ENCODE measurements at regions not wholly inside any gene's neighbourhood (a gene's known extent, or its start where the extent isn't known, plus 50 kb on each side); places are given as distances from the start of the nearest gene placed in this dataset.
"Not testable (repeated sequence)": the region's sequence is repeated elsewhere in the genome, so short reads cannot be mapped to it uniquely, and the experiment has no call there.

DNA sequence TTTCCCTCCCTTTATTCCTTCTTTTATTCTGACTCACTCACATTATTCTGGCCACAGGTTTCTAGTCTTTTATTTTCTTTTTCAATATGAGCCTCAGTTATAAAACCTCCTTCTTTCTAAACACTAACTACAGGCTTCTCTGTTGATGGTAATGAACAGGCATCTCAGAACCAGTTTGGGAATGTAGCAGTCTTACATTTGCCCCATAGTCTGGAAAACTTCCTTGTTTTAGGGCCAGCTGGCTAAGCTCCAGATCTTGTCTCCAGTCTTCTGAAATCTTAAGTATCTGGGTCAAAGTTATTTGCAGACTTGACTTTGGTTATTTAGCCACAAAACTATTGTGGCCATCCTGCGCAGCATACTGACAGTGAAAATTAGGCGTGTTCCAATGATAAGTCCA lies 97.0 kb upstream of the MAN1A1 start:
- peak; percentile 74 for DNase-seq (ENCODE audit: low read depth)

DNA sequence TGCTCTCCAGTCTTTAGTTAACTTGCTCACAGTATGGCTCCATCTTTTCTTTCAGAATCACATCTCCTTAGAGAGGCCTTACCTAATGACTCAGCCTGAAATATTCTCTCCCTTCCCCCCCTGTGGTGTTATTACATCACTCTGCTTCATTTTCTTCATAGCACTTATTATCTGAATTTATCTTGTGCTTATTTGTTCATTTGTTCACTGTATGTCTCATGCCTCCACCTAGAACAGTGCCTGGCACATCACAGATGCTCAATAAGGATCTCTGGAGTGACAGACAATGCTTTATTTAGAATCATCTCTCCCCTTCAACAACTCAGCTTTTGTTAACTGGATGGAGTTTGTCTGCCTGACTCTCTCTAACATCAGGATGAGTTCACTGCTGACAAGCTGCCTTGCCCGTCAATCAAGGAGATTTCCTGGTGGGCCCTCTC lies 96.6 kb upstream of the MAN1A1 start:
- peak; percentile 68 for DNase-seq (ENCODE audit: low read depth)

DNA sequence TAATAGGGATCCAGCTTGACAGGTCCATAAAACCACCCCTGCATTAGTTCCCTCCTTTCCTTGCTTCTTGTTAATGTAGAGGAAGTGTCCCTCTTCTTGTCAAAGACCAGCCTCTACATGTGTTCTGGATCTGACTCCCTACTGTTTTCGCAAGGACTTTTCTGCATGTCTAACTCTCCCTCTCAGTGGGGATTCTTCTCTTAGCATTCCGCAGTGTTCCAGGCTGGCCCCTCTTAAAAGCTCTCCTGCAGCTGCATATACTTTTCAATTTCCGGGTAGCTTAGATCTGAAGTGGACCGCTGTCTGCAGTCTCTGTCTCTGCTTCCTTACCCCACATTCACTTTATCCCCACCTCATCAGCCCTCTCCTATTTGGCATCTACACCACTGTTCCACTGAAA lies 96.1 kb upstream of the MAN1A1 start:
- no peak for DNase-seq (ENCODE audit: low read depth)

DNA sequence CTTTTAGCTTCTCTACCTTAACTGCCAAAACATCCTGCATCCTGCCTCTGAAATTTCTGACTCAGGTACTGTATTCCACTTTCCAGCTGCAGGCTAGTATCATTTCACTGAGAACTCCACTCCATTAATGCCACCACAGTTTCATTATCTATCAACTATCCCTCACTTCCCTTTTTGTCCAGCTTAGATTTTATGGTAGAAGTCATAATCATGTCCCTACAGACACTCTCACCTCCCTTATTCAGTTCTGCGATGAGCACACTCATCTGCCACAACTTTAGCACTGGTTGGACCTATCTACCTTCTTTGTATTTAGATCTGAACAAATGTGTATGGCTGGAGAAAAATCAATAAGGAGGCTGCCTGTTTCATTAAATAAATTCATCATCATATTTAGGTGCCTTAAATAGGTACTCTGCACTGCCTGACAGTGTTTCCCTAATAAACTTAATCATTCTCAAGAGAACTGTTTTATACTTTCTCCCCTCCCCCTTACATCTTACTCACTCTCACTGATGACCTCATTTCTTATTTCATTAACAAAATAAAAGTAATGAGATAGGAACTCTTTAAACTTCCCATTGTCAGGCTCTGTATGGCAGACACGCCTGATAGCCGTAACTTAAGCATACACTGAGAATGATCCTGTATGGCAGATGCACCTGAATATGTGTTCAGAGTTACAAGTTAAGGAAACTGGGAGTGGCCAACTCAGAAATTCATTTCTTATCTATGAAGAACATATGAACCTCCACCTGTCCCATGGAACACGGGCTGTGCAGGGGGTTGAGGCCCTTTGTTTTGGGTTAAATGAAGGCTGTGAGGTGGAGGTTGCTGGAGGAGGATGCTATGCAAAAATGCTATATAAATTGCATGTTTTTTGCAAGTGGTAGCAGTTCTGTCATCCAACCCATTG lies 95.3 kb upstream of the MAN1A1 start:
- DNase-seq (ENCODE audit: low read depth): no peak

DNA sequence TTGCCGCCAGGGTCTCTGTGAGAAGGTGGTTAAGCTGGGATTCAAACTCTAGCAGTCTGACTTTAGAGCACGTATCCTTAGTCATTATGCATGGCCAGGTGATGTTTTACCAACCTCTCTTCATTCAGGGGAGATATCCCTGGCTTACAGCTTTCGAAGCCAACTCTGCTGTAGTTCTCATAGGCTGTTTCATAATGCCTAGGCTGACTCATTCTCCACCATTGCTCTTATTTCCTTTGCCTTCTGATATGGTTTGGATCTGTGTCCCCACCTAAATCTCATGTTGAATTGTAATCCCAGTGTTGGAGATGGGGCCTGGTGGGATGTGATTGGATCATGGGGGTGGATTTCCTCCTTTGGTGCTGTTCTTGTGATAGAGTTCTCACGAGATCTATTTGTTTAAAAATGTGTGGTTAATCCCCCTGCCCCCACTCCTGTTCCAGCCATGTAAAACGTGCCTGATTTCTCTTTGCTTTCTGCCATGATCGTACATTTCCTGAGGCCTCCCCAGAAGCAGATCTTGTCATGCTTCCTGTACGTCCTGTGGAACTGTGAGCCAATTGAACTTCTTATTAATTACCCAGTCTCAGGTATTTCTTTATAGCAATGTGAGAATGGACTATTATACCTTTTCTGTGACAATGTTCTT lies 94.6 kb upstream of the MAN1A1 start:
- no peak for DNase-seq (ENCODE audit: low read depth)

DNA sequence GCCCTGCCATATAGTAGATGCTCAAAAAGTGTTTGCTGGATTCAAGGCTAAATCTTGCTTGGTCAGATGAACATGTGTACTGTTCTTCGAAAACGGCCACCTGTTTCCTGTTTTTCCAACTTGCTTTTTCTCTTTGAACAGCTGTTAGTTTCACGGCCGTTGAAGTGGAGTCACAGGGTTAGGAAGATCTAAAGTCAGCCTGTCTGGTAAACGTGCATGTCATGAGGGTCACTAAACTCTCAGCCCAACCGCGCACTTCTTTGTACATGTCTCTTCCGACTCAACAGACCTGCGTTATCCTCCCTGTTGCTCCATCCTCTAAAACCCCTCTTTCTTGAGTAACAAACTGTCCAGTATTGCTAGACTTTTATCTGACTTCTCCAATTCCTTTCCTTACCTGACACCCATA lies 93.2 kb upstream of the MAN1A1 start:
- DNase-seq (ENCODE audit: low read depth): no peak

DNA sequence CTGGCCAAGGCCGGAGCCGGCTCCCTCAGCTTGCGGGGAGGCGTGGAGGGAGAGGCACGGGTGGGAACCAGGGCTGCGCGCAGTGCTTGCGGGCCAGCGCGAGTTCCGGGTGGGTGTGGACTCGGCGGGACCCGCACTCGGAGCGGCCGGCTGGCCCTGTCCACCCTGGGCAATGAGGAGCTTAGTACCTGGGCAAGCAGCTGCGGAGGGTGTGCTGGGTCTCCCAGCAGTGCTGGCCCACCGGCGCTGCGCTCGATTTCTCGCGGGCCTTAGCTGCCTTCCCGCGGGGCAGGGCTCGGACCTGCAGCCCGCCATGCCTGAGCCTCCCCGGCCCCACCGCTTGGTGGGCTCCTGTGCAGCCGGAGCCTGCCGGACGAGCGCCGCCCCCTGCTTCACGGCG lies 91.4 kb upstream of the MAN1A1 start:
- DNase-seq (ENCODE audit: low read depth): no peak

DNA sequence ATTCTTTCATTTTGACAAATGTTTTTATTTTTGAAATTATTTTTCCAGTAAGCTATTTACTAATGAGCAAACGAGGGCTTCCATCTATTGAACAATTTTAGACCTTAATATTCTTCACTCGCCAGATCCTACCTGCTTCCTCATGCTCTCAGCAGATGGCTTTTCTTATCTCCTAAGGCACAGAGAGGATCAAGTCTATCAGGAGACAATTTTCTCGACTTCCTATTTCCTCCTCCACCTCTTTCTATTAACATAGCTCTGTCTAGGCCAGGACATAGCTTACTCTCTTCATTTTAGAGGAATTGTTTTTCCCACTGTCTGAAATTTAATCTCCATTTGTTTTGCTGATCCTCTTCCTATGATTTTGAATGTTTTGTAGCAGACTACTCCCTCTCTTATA lies 87.0 kb upstream of the MAN1A1 start:
- DNase-seq (ENCODE audit: low read depth): no peak

DNA sequence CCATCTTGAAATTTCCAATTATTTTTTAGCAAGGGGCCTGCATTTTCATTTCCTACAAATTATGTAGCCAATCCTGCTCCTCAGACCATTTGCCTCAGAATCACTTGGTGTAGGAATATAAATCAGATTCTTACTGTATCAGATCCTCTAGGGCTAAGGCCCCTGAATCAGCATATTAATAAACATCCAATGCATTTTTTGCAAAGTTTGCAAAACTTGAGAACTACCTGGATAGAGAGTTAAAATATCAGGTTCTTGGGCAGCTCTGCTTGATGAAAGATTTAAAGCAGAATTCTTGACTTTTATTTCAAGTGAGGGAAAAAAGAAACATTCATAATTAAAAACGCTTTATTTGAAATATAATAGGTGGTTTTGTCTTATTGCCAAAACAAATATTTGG lies 82.2 kb upstream of the MAN1A1 start:
- DNase-seq (ENCODE audit: low read depth): no peak

DNA sequence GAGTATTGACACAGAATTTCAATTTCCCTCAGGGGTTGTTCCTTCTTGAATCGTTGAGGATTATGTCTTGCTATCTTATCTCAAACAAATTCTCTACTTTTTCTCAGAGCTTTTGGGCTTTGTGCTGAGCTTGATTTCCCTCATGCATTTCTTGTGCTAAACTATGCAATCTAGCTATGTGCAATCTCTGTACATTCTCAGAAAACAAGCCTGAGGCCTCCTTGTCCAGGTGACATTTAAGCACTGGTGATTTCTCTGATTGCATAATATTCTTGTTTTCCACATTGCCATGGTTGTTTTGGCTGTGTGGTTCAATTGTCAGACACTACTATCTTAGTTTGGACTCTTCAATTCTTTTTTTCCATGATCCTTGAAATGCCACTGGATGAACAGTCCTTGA lies 81.2 kb upstream of the MAN1A1 start:
- DNase-seq (ENCODE audit: low read depth): no peak

DNA sequence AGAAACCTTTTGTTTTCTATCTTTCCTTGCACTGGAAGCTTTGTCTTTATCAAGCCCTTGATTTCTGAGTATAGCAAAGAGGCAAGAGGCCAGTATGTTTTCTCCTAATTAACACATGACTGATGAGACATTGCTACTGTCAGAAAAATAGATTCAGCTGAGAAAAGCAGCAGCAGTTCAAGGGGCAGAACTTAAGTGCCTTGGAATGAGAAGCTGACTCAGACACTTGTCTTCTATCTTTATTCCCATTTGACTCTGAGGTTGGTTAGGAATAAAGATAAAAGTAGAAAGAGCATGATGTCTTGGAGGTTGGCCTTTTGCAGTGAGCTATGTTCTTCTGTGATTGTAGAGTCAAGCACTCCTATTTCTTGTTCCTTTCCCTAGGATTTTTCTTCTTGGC lies 79.1 kb upstream of the MAN1A1 start:
- no peak for DNase-seq (ENCODE audit: low read depth)

DNA sequence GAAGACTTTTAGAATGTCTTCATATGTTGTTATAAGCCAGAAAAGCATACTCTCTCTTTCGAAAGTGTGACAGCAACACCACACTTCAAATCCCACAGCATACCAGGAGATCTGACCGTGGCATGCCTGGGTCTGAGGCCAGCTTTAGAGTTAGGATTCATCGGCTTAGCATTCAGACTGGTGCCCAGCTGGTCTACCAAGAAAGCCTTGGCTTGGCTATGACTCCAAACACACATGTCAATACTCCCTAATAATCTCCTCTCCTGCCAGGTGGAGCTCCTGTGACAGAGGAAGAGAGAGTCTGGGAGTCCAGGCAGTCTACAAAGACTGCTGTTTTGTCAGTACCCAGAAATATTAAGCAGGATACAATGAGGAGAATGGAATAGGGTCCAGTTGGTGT lies 77.1 kb upstream of the MAN1A1 start:
- no peak for DNase-seq (ENCODE audit: low read depth)

DNA sequence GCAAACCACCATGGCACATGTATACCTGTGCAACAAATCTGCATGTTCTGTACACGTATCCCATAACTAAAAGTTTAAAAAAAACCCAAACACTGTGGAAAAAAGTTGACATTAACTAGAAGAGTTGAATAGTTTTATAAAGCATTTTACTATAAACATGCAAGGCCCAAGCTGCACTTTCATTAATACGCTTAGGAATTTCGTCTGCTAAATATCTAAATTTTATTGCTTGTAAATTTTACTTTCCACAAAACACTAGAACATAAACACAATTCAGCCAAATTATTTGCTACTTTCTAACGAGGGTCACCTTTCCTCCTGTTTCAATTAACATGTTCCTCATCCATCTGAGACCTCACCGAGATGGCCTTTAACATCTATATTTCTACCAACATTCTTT lies 74.4 kb upstream of the MAN1A1 start:
- no peak for DNase-seq (ENCODE audit: low read depth)

DNA sequence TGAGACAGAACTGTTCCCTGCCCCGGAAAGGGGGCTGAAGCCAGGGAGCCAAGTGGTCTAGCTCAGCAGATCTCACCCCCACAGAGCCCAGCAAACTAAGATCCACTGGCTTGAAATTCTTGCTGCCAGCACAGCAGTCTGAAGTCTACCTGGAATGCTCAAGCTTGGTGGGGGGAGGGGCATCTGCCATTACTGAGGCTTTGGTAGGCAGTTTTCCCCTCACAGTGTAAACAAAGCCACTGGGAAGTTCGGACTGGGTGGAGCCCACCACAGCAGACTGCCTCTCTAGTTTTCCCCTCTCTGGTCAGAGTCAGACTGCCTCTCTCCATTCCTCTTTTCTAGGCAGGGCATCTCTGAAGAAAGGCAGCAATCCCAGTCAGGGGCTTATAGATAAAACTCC lies 68.5 kb upstream of the MAN1A1 start:
- DNase-seq (ENCODE audit: low read depth): not testable (repeated sequence)

DNA sequence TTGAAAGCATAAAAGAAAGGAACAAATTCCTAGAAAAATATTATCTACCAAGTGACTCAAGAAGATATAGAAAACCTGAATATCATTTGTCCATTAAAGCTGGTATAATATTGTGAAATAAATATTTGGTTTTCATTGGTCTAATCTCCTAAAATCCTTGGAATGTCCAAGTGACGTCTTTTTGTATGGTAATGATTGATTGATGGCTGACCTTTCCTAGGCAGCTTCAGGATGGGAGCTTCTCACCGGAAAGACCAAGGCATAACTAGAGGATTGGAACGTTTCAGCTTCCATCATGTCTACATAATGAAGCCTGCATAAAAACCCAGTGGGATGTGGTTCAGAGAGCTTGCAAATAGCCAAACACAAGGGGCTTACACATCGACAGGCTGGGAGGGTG lies 57.6 kb upstream of the MAN1A1 start:
- no peak for DNase-seq (ENCODE audit: low read depth)

DNA sequence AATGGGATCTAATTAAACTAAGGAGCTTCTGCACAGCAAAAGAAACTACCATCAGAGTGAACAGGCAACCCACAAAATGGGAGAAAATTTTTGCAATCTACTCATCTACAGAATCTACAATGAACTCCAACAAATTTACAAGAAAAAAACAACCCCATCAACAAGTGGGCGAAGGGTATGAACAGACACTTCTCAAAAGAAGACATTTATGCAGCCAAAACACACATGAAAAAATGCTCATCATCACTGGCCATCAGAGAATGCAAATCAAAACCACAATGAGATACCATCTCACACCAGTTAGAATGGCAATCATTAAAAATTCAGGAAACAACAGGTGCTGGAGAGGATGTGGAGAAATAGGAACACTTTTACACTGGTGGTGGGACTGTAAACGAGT lies 55.6 kb upstream of the MAN1A1 start:
- not testable (repeated sequence) for DNase-seq (ENCODE audit: low read depth)

All from non-pigmented ciliary epithelial cell (primary cell).